HCT116 (cell line): ENCODE measurements at regions not wholly inside any gene's neighbourhood (a gene's known extent, or its start where the extent isn't known, plus 50 kb on each side); places are given as distances from the start of the nearest gene placed in this dataset.

ENCODE experiments used
- ATAC-seq: fragments of 200-7000 bp; cut with Tn5 transposase; 2 replicates; pipeline ENCODE4 v1.9.1; 2020; ENCODE audit warnings: mild to moderate bottlenecking, moderate library complexity
- BruUV-seq: library from RNA; stranded (reverse); fragments of 400-500 nt; replicated peaks from 2 replicates; lab custom pipeline; 2021; lab: Mats Ljungman, UMichigan
- CTCF ChIA-PET: fragments of 300-600 bp; sonication (Branson Sonifier 250); formaldehyde crosslinking; loops from one replicate; lab custom pipeline; 2021; ENCODE audit warnings: antibody characterized with exemption; lab: Charles Lee
- POLR2A ChIA-PET: fragments of 300-600, 350-600 bp; sonication (Branson Sonifier 250); formaldehyde crosslinking; loops from one replicate; lab custom pipeline; 2021; ENCODE audit warnings: antibody characterized with exemption; lab: Charles Lee
- RAD21 ChIA-PET, 2 experiments: fragments of 300-600 bp; sonication (Branson Sonifier 250); formaldehyde crosslinking; loops; one replicate each; lab custom pipeline; 2023; ENCODE audit warnings: low total read pairs in 2 of 2; ENCODE audit not compliant: uncharacterized antibody in 2 of 2, unreplicated experiment in 2 of 2, low non-redundant PET in 1 of 2; lab: Charles Lee
- DNase-seq: peaks from one replicate; pipeline ENCODE4 v3.0.0-alpha.2; 2010; ENCODE audit warnings: low read depth, low spot score
- H2AFZ ChIP-seq: fragments of 200-600 bp; shearing (Covaris generic), sonication (generic); 2 replicates; pipeline ENCODE4 v1.6.1; 2017; ENCODE audit warnings: low read depth, mixed run types, mixed read lengths, antibody characterized with exemption, low read length; ENCODE audit not compliant: poor library complexity, severe bottlenecking
- H3K27ac ChIP-seq: 2 replicates; pipeline ENCODE4 v1.5.1; 2012; ENCODE audit warnings: low read depth, low read length
- H3K27me3 ChIP-seq: fragments of 200-600 bp; sonication (generic); 2 replicates; pipeline ENCODE4 v1.6.1; 2016; ENCODE audit warnings: mixed run types, low read length, mixed read lengths; ENCODE audit not compliant: insufficient read depth
- H3K36me3 ChIP-seq, 2 experiments: fragments of 200-500 bp in 1 of 2; fragments of 200-600 bp in 1 of 2; sonication (Bioruptor generic) in 1 of 2; sonication (generic) in 1 of 2; 2 replicates each; pipeline versions ENCODE4 v1.5.1 to v1.6.1; 2014 to 2016; ENCODE audit warnings: low read length in 2 of 2, inconsistent platforms in 1 of 2, mixed read lengths in 1 of 2, mixed run types in 1 of 2; ENCODE audit not compliant: insufficient read depth in 2 of 2, control insufficient read depth in 1 of 2
- H3K4me1 ChIP-seq, 2 experiments: fragments of 200-600 bp in 1 of 2; sonication (generic) in 1 of 2; 2 replicates each; pipeline versions ENCODE4 v1.5.1 to v1.6.1; 2012 to 2017; ENCODE audit warnings: low read length in 2 of 2, inconsistent platforms in 1 of 2, mild to moderate bottlenecking in 1 of 2, mixed read lengths in 1 of 2, mixed run types in 1 of 2, moderate library complexity in 1 of 2; ENCODE audit not compliant: insufficient read depth in 2 of 2, control insufficient read depth in 1 of 2
- H3K4me2 ChIP-seq: fragments of 200-600 bp; sonication (generic); 2 replicates; pipeline ENCODE4 v1.6.1; 2017; ENCODE audit warnings: mixed run types, low read length, mixed read lengths
- H3K4me3 ChIP-seq, 2 experiments: fragments of 200-600 bp in 1 of 2; sonication (generic) in 1 of 2; replicated peaks in 1 of 2; 2 replicates each; pipeline ENCODE4 v1.5.1; 2011 to 2016; ENCODE audit warnings: low read length in 2 of 2, control low read depth in 1 of 2, low read depth in 1 of 2, mild to moderate bottlenecking in 1 of 2, mixed read lengths in 1 of 2, mixed run types in 1 of 2
- H3K79me2 ChIP-seq: fragments of 200-600 bp; sonication (generic); 2 replicates; pipeline ENCODE4 v1.6.1; 2017; ENCODE audit warnings: mild to moderate bottlenecking, mixed run types, low read length, moderate library complexity, mixed read lengths; ENCODE audit not compliant: insufficient read depth
- H3K9ac ChIP-seq: fragments of 200-600 bp; sonication (generic); 2 replicates; pipeline ENCODE4 v1.6.1; 2016; ENCODE audit warnings: low read length, mixed read lengths
- H3K9me2 ChIP-seq: fragments of 200-600 bp; sonication (generic), shearing (Covaris generic); 2 replicates; pipeline ENCODE4 v1.6.1; 2017; ENCODE audit warnings: mixed run types, mild to moderate bottlenecking, moderate library complexity; ENCODE audit not compliant: insufficient read depth
- H3K9me3 ChIP-seq, 2 experiments: fragments of 200-500 bp in 1 of 2; fragments of 200-600 bp in 1 of 2; sonication (Bioruptor generic) in 1 of 2; sonication (generic) in 1 of 2; 2 replicates each; pipeline ENCODE4 v1.6.1; 2014 to 2017; ENCODE audit warnings: low read length in 2 of 2, mixed read lengths in 2 of 2, inconsistent platforms in 1 of 2, low read depth in 1 of 2, mild to moderate bottlenecking in 1 of 2, mixed run types in 1 of 2, moderate library complexity in 1 of 2; ENCODE audit not compliant: control insufficient read depth in 1 of 2, insufficient read depth in 1 of 2
- H4K20me1 ChIP-seq: fragments of 200-600 bp; sonication (generic), shearing (Covaris generic); 2 replicates; pipeline ENCODE4 v1.6.1; 2017; ENCODE audit warnings: mixed run types, mild to moderate bottlenecking, moderate library complexity; ENCODE audit not compliant: insufficient read depth
- CBX3 ChIP-seq: IDR thresholded peaks from 2 replicates; pipeline ENCODE4 v1.6.1; 2012; ENCODE audit warnings: low read depth
- CEBPB ChIP-seq: IDR thresholded peaks from 2 replicates; pipeline ENCODE4 v1.6.1; 2012; ENCODE audit warnings: low read depth
- EGR1 ChIP-seq: IDR thresholded peaks from 2 replicates; pipeline ENCODE4 v1.6.1; 2012; ENCODE audit warnings: low read depth
- ELF1 ChIP-seq: IDR thresholded peaks from 2 replicates; pipeline ENCODE4 v1.6.1; 2012; ENCODE audit warnings: low read depth, borderline replicate concordance
- EZH2 ChIP-seq: fragments of 200-600 bp; sonication (generic); IDR thresholded peaks from 2 replicates; pipeline ENCODE4 v1.6.1; 2017; ENCODE audit warnings: antibody characterized with exemption, mixed run types
- JUND ChIP-seq: IDR thresholded peaks from 2 replicates; pipeline ENCODE4 v1.6.1; 2012
- SRF ChIP-seq: IDR thresholded peaks from 2 replicates; pipeline ENCODE4 v1.6.1; 2012; ENCODE audit warnings: low read depth
- ZFX ChIP-seq: fragments of 450-650 bp; IDR thresholded peaks from 2 replicates; pipeline ENCODE4 v1.6.1; 2017
- ZNF274 ChIP-seq: fragments of 200-500 bp; sonication (Bioruptor generic); IDR thresholded peaks from 2 replicates; pipeline ENCODE4 v1.6.1; 2014; ENCODE audit warnings: mild to moderate bottlenecking, low read depth, low read length, inconsistent platforms
- intact Hi-C: fragments of 100-400 bp; cut with micrococcal nuclease; formaldehyde crosslinking; loops from 2 replicates; pipeline ENCODE4 v1.10.0; 2022
- TF ChIP-seq, protein P1 (sequence below): IDR thresholded peaks from 2 replicates; pipeline ENCODE4 v1.6.1; 2012; ENCODE audit warnings: low read depth
- TF ChIP-seq, protein P2 (sequence below): IDR thresholded peaks from 2 replicates; pipeline ENCODE4 v1.6.1; 2011; ENCODE audit warnings: mild to moderate bottlenecking, low read length, moderate library complexity; ENCODE audit not compliant: insufficient replicate concordance; ENCODE audit errors: extremely low read depth

DNA sequence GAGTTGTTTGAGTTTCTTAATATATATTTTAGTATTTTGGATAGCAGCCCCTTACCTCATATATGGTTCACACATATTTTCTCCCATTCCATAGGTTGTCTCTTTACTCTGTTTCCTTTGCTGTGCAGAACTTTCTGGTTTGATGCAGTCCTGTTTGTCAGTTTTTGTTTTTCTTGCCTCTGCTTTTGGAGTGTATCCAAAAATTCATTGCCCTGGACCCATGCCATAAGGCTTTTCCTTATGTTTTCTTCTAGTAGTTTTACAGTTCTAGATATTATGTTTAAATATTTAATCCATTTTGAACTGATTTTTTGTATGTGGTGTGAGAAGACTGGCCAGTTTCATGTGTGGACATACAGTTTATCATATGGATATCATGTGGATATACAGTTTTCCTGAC is 58.5 kb upstream of the NUDT6 start:
- Histone ChIP-seq H4K20me1 (no peaks in the 10 kb centered on the region), H3K9me3 (peaks cover 10 to 20% of the 10 kb centered on the region in 2 experiments; a peak in 3 of 4 replicates), H2AFZ (no peak overlapping the region), H3K9ac (no peak overlapping the region), H3K79me2 (peaks cover 12% of the 10 kb centered on the region; the same call in 1 of the 2 replicates), H3K27ac (no peak overlapping the region), H3K27me3 (no peaks in the 10 kb centered on the region), H3K4me1 (no peaks in the 10 kb centered on the region), H3K36me3 (peaks cover 0 to 30% of the 10 kb centered on the region in 2 experiments; a peak in 1 of 4 replicates), H3K9me2 (no peaks in the 10 kb centered on the region), H3K4me3 (no peak overlapping the region)
- no peak for DNase-seq
- POLR2A ChIA-PET = no interaction called here
- CTCF ChIA-PET = no interaction called here
- intact Hi-C loops = no loop called here
- ATAC-seq = no peak
- TF ChIP-seq ZNF274 (no peak), EGR1 (no peak), CEBPB (no peak), ELF1 (no peak), ZFX (no peak), JUND (no peak), SRF (no peak), EZH2 (no peak), CBX3 (no peak)
- TF ChIP-seq, protein P1, sequence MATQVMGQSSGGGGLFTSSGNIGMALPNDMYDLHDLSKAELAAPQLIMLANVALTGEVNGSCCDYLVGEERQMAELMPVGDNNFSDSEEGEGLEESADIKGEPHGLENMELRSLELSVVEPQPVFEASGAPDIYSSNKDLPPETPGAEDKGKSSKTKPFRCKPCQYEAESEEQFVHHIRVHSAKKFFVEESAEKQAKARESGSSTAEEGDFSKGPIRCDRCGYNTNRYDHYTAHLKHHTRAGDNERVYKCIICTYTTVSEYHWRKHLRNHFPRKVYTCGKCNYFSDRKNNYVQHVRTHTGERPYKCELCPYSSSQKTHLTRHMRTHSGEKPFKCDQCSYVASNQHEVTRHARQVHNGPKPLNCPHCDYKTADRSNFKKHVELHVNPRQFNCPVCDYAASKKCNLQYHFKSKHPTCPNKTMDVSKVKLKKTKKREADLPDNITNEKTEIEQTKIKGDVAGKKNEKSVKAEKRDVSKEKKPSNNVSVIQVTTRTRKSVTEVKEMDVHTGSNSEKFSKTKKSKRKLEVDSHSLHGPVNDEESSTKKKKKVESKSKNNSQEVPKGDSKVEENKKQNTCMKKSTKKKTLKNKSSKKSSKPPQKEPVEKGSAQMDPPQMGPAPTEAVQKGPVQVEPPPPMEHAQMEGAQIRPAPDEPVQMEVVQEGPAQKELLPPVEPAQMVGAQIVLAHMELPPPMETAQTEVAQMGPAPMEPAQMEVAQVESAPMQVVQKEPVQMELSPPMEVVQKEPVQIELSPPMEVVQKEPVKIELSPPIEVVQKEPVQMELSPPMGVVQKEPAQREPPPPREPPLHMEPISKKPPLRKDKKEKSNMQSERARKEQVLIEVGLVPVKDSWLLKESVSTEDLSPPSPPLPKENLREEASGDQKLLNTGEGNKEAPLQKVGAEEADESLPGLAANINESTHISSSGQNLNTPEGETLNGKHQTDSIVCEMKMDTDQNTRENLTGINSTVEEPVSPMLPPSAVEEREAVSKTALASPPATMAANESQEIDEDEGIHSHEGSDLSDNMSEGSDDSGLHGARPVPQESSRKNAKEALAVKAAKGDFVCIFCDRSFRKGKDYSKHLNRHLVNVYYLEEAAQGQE = no peak
- TF ChIP-seq, protein P2, sequence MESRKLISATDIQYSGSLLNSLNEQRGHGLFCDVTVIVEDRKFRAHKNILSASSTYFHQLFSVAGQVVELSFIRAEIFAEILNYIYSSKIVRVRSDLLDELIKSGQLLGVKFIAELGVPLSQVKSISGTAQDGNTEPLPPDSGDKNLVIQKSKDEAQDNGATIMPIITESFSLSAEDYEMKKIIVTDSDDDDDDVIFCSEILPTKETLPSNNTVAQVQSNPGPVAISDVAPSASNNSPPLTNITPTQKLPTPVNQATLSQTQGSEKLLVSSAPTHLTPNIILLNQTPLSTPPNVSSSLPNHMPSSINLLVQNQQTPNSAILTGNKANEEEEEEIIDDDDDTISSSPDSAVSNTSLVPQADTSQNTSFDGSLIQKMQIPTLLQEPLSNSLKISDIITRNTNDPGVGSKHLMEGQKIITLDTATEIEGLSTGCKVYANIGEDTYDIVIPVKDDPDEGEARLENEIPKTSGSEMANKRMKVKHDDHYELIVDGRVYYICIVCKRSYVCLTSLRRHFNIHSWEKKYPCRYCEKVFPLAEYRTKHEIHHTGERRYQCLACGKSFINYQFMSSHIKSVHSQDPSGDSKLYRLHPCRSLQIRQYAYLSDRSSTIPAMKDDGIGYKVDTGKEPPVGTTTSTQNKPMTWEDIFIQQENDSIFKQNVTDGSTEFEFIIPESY = no peak
- TF ChIP-seq, all 23 proteins: peak for 0
- H3K4me2 ChIP-seq = no peak overlapping the region
- RAD21 ChIA-PET = no interaction called here
- no TSS peak for BruUV-seq
